ENCODE measurements at regions not wholly inside any gene's neighbourhood (a gene's known extent, or its start where the extent isn't known, plus 50 kb on each side); places are given as distances from the start of the nearest gene placed in this dataset.

GRCh38 chr5:162392336-162392735, 324.8 kb downstream of the GABRG2 start:
- ChIA-PET POLR2A (no interaction called here), CTCF (no interaction called here)

GRCh38 chr5:162393534-162393933, 326.0 kb downstream of the GABRG2 start:
- CTCF ChIA-PET, result no interaction called here
- no peak for DNase-seq (ENCODE audit: extremely low spot score)
- POLR2A ChIA-PET, result no interaction called here
- TF ChIP-seq LEF1 (IDR thresholded peaks at IDR 0.05; ENCODE audit: borderline replicate concordance), result no peak
- TF ChIP-seq BHLHE40 (IDR thresholded peaks at IDR 0.05; ENCODE audit: borderline replicate concordance), result no peak
- TF ChIP-seq CTBP1 (IDR thresholded peaks at IDR 0.05; ENCODE audit: borderline replicate concordance), result no peak
- no peak for TF ChIP-seq FOXM1 (IDR thresholded peaks at IDR 0.05; ENCODE audit: borderline replicate concordance)
- no peak for TF ChIP-seq FOXK2 (IDR thresholded peaks at IDR 0.05)
- no peak for TF ChIP-seq TARDBP (IDR thresholded peaks at IDR 0.05)
- no peak for TF ChIP-seq ELF4 (IDR thresholded peaks at IDR 0.05)
- TF ChIP-seq HDGF (IDR thresholded peaks at IDR 0.05; ENCODE audit: borderline replicate concordance), result no peak
- no peak for TF ChIP-seq FOXA1 (IDR thresholded peaks at IDR 0.05)
- TF ChIP-seq SUZ12 (IDR thresholded peaks at IDR 0.05), result no peak
- no peak for TF ChIP-seq SP1 (IDR thresholded peaks at IDR 0.05)
- no peak for TF ChIP-seq ZNF384 (IDR thresholded peaks at IDR 0.05)

More at GRCh38 chr5:162392336-162392735, 324.8 kb downstream of the GABRG2 start:
- no peak for TF ChIP-seq SUZ12 (IDR thresholded peaks at IDR 0.05)
- no peak for TF ChIP-seq BHLHE40 (IDR thresholded peaks at IDR 0.05; ENCODE audit: borderline replicate concordance)
- no peak for TF ChIP-seq HDGF (IDR thresholded peaks at IDR 0.05; ENCODE audit: borderline replicate concordance)
- no peak for TF ChIP-seq TARDBP (IDR thresholded peaks at IDR 0.05)
- no peak for TF ChIP-seq PKNOX1 (IDR thresholded peaks at IDR 0.05)
- no peak for TF ChIP-seq ZNF384 (IDR thresholded peaks at IDR 0.05)
- TF ChIP-seq ELF4 (IDR thresholded peaks at IDR 0.05), result no peak
- TF ChIP-seq NFRKB (IDR thresholded peaks at IDR 0.05), result no peak
- no peak for TF ChIP-seq FOXK2 (IDR thresholded peaks at IDR 0.05)
- TF ChIP-seq FOXM1 (IDR thresholded peaks at IDR 0.05; ENCODE audit: borderline replicate concordance), result no peak
- no peak for TF ChIP-seq LEF1 (IDR thresholded peaks at IDR 0.05; ENCODE audit: borderline replicate concordance)
- TF ChIP-seq SP1 (IDR thresholded peaks at IDR 0.05), result no peak
- no peak for DNase-seq (ENCODE audit: extremely low spot score)

- DNase-seq (ENCODE audit: extremely low spot score), result no peak
- no peak for TF ChIP-seq HDGF (IDR thresholded peaks at IDR 0.05; ENCODE audit: borderline replicate concordance)
- TF ChIP-seq FOXM1 (IDR thresholded peaks at IDR 0.05; ENCODE audit: borderline replicate concordance), result no peak
- no peak for TF ChIP-seq BHLHE40 (IDR thresholded peaks at IDR 0.05; ENCODE audit: borderline replicate concordance)
- no peak for TF ChIP-seq SP1 (IDR thresholded peaks at IDR 0.05)
- TF ChIP-seq FOXK2 (IDR thresholded peaks at IDR 0.05), result no peak
- no peak for TF ChIP-seq ELF4 (IDR thresholded peaks at IDR 0.05)
- no peak for TF ChIP-seq ARNT (IDR thresholded peaks at IDR 0.05)
- TF ChIP-seq PKNOX1 (IDR thresholded peaks at IDR 0.05), result no peak
- TF ChIP-seq SUZ12 (IDR thresholded peaks at IDR 0.05), result no peak
- no peak for TF ChIP-seq ZNF384 (IDR thresholded peaks at IDR 0.05)
- TF ChIP-seq FOXA1 (IDR thresholded peaks at IDR 0.05), result no peak
- POLR2A ChIA-PET, result no interaction called here
- CTCF ChIA-PET, result no interaction called here
Measured at GRCh38 chr5:162407614-162408013, 340.0 kb downstream of the GABRG2 start.

GRCh38 chr5:162410365-162410764, 342.8 kb downstream of the GABRG2 start:
- TF ChIP-seq PKNOX1 (IDR thresholded peaks at IDR 0.05) (no peak), TARDBP (IDR thresholded peaks at IDR 0.05) (no peak), ZNF384 (IDR thresholded peaks at IDR 0.05) (no peak), ARNT (IDR thresholded peaks at IDR 0.05) (no peak), BHLHE40 (IDR thresholded peaks at IDR 0.05; ENCODE audit: borderline replicate concordance) (no peak), FOXA1 (IDR thresholded peaks at IDR 0.05) (no peak), FOXK2 (IDR thresholded peaks at IDR 0.05) (no peak), SUZ12 (IDR thresholded peaks at IDR 0.05) (no peak), LEF1 (IDR thresholded peaks at IDR 0.05; ENCODE audit: borderline replicate concordance) (no peak), FOXM1 (IDR thresholded peaks at IDR 0.05; ENCODE audit: borderline replicate concordance) (no peak), CTBP1 (IDR thresholded peaks at IDR 0.05; ENCODE audit: borderline replicate concordance) (no peak), NFRKB (IDR thresholded peaks at IDR 0.05) (no peak), SP1 (IDR thresholded peaks at IDR 0.05) (no peak), HDGF (IDR thresholded peaks at IDR 0.05; ENCODE audit: borderline replicate concordance) (no peak), ELF4 (IDR thresholded peaks at IDR 0.05) (no peak), L3MBTL2 (conservative IDR thresholded peaks at IDR 0.05) (no peak)
- ChIA-PET CTCF (no interaction called here), POLR2A (no interaction called here)
- no peak for DNase-seq (ENCODE audit: extremely low spot score)

GRCh38 chr5:162429142-162429541, 361.6 kb downstream of the GABRG2 start:
- ChIA-PET CTCF (no interaction called here), POLR2A (no interaction called here)

GRCh38 chr5:162434281-162434680, 366.7 kb downstream of the GABRG2 start:
- DNase-seq (ENCODE audit: extremely low spot score), result no peak
- CTCF ChIA-PET, result no interaction called here
- POLR2A ChIA-PET, result no interaction called here
- TF ChIP-seq SP1 (IDR thresholded peaks at IDR 0.05), result no peak
- TF ChIP-seq ARNT (IDR thresholded peaks at IDR 0.05), result no peak
- no peak for TF ChIP-seq HDGF (IDR thresholded peaks at IDR 0.05; ENCODE audit: borderline replicate concordance)
- TF ChIP-seq LEF1 (IDR thresholded peaks at IDR 0.05; ENCODE audit: borderline replicate concordance), result no peak
- no peak for TF ChIP-seq ELF4 (IDR thresholded peaks at IDR 0.05)
- no peak for TF ChIP-seq TARDBP (IDR thresholded peaks at IDR 0.05)
- no peak for TF ChIP-seq BHLHE40 (IDR thresholded peaks at IDR 0.05; ENCODE audit: borderline replicate concordance)
- no peak for TF ChIP-seq CTBP1 (IDR thresholded peaks at IDR 0.05; ENCODE audit: borderline replicate concordance)
- no peak for TF ChIP-seq PKNOX1 (IDR thresholded peaks at IDR 0.05)
- no peak for TF ChIP-seq FOXA1 (IDR thresholded peaks at IDR 0.05)
- TF ChIP-seq NFRKB (IDR thresholded peaks at IDR 0.05), result no peak
- no peak for TF ChIP-seq ZNF384 (IDR thresholded peaks at IDR 0.05)
- TF ChIP-seq SUZ12 (IDR thresholded peaks at IDR 0.05), result no peak

More at GRCh38 chr5:162429142-162429541, 361.6 kb downstream of the GABRG2 start:
- DNase-seq (ENCODE audit: extremely low spot score), result no peak
- TF ChIP-seq TARDBP (IDR thresholded peaks at IDR 0.05) (no peak), SUZ12 (IDR thresholded peaks at IDR 0.05) (no peak), FOXA1 (IDR thresholded peaks at IDR 0.05) (no peak), NFRKB (IDR thresholded peaks at IDR 0.05) (no peak), SP1 (IDR thresholded peaks at IDR 0.05) (no peak), ZNF384 (IDR thresholded peaks at IDR 0.05) (no peak), ARNT (IDR thresholded peaks at IDR 0.05) (no peak), LEF1 (IDR thresholded peaks at IDR 0.05; ENCODE audit: borderline replicate concordance) (no peak), L3MBTL2 (conservative IDR thresholded peaks at IDR 0.05) (no peak)

Data from HEK293T (cell line).